Panc1 (cell line): ENCODE measurements at regions not wholly inside any gene's neighbourhood (a gene's known extent, or its start where the extent isn't known, plus 50 kb on each side); places are given as distances from the start of the nearest gene placed in this dataset.

Source experiments
- POLR2AphosphoS5 ChIP-seq: IDR thresholded peaks from 2 replicates; pipeline ENCODE4 v1.6.1; 2012; ENCODE audit warnings: mild to moderate bottlenecking, low read depth, low read length, moderate library complexity
- SIN3A ChIP-seq: IDR thresholded peaks from 2 replicates; pipeline ENCODE4 v1.6.1; 2012; ENCODE audit warnings: low read depth, mild to moderate bottlenecking, low read length, moderate library complexity, borderline replicate concordance; ENCODE audit not compliant: insufficient read depth
- TCF7L2 ChIP-seq: IDR thresholded peaks from 2 replicates; pipeline ENCODE4 v1.6.1; 2011; ENCODE audit warnings: mild to moderate bottlenecking, low read depth, low read length, inconsistent platforms
- TF ChIP-seq, protein P1 (sequence below): fragments of 450-650 bp; IDR thresholded peaks from 2 replicates; pipeline ENCODE4 v1.5.1; 2017; ENCODE audit warnings: mild to moderate bottlenecking

DNA sequence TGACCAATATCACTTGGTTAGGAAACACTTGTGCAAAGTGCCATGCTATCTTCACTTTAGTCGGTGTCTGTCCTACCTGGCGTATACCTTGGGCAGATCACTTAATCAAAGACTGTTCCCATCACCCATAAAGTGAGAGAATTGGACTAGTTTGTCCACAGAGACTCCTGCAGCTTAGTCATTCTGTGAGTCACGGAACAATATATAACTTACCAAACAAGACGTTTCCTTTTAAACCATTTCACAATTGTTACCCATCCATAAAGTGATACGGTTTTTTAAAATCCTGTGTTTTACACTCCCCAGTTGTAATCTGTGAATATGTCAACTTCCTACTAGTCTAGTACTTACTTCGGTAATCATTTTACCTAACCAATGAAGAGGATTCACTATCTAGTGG lies 499.3 kb upstream of the SMIM21 start:
- TF ChIP-seq POLR2AphosphoS5 (no peak), TCF7L2 (no peak), SIN3A (no peak)
- TF ChIP-seq, protein P1, sequence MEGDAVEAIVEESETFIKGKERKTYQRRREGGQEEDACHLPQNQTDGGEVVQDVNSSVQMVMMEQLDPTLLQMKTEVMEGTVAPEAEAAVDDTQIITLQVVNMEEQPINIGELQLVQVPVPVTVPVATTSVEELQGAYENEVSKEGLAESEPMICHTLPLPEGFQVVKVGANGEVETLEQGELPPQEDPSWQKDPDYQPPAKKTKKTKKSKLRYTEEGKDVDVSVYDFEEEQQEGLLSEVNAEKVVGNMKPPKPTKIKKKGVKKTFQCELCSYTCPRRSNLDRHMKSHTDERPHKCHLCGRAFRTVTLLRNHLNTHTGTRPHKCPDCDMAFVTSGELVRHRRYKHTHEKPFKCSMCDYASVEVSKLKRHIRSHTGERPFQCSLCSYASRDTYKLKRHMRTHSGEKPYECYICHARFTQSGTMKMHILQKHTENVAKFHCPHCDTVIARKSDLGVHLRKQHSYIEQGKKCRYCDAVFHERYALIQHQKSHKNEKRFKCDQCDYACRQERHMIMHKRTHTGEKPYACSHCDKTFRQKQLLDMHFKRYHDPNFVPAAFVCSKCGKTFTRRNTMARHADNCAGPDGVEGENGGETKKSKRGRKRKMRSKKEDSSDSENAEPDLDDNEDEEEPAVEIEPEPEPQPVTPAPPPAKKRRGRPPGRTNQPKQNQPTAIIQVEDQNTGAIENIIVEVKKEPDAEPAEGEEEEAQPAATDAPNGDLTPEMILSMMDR = no peak
